ENCODE measurements at regions not wholly inside any gene's neighbourhood (a gene's known extent, or its start where the extent isn't known, plus 50 kb on each side); places are given as distances from the start of the nearest gene placed in this dataset.
"Not testable (repeated sequence)": the region's sequence is repeated elsewhere in the genome, so short reads cannot be mapped to it uniquely, and the experiment has no call there.

DNA sequence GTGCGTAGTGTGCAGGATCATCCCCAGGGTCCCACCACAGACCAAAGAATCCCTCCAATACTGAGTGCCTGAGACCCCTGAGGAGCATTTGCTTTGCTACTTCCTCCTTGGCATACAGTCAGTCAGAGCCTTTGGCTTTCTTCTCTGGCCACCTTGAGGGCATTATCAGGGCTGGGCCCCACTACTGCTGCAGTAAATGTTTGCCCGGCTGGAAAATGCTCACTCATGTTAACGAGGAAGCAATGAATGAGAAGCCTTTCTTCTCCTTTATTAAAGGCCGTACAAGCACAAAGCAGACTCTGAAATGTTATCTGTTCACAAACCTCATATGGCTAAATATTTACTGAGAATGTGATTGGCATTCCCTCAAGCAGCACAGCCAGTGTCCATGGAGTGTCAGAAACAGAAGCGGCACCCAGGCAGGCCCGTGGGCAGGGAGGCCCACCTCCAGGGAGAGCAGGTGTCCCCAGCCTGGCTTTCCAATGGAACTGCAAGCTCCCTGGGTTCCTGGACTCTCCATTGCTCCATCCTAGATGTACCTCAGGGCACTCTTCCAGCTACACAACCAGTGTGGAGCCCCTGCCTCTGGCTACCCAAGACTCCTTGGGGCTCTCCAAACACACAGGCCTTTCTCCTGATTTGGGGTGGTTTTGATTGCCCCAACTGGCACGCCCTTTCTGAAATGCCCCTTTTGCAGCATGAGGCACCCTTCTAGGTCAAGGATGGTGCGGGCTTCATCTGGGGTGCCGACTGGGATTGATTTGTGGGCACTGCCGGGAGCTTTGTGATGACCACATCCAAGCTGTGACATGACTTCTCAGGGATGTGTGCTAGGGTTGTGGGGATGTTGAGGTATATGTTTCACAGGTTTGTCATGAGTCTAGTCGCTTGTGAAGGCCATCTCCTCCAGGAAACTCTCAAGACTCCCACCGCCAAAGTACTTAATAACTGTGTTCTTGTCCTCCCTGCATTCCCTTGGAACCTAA lies 195.6 kb downstream of the FAM43A start:
- no peak for DNase-seq (ENCODE audit: low read depth, low spot score)

DNA sequence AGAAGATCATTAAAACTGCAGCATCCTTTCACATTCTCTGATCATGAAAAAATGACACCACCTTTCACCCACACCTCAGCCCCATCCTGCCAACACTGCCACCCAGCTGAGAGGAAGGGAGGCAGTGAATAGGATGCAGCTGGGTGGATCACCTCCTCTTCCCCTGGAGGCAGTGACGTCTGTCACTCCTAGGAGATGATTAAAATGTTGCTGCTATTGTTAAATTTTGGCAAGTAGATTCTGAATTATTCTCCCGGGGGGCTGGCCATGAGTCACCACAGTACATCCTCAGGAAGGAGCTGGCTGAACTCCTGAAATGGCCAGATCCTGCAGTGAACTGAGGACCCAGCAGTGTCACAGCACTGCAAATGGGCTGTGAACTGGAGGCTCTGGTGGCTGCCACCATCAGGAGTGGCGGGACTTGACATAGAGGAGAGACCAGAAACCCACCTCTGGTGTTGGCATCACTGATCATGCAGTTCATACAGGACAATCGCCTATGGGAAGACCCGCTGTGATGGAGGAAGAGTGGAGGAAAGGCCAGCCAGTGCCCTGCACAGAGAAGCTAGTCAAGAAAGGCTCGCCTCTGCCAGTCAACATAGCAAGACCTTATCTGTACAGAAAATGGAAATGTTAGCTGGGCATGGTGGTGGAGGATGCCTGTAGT lies 199.1 kb downstream of the FAM43A start:
- DNase-seq (ENCODE audit: low read depth, low spot score) = no peak

DNA sequence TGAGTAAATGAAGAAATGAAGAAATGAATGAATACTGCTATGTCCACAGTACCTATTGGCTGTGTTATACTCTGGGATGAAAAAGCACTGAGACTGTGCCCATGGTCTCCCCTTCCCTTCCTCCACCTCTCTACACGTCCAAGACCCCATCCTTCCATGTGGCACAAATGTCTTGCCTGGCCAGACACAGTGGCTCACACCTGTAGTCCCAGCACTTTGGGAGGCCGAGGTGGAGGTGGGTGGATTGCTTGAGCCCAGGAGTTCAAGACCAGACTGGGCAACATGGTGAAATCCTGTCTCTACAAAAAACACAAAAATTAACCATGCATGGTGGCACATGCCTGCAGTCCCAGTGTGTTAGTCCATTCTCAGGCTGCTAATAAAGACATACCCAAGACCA lies 200.1 kb downstream of the FAM43A start:
- no peak for DNase-seq (ENCODE audit: low read depth, low spot score)

DNA sequence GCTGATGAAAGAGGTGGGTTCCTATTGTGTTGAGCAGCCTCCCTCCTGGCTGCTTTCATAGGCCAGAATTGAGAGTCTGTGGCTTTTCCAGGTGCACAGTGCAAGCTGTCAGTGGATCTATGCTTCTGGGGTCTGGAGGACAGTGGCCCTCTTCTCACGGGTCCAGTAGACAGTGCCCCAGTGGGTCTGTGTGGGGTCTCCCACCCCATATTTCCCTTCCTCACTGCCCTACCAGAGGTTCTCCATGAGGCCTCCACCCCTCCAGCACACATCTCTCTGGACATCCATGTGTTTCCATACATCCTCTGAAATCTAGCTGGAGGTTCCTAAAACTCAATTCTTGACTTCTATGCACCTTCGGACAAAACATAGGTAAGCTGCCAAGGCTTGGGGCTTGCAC lies 201.2 kb downstream of the FAM43A start:
- DNase-seq (ENCODE audit: low read depth, low spot score) = no peak

DNA sequence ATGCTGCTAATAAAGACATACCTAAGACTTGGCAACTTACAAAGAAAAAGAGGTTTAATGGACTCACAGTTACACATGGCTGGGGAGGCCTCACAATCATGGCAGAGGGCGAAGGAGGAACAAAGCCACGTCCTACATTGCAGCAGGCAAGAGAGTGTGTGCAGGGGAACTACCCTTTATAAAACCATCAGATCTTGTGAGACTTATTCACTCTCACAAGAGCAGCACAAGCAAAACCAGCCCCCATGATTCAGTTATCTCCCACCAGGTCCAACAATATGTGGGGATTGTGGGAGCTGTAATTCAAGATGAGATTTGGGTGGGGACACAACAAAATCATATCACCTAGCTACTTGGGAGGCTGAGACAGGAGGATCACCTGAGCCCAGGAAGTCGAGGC lies 202.4 kb downstream of the FAM43A start:
- DNase-seq (ENCODE audit: low read depth, low spot score) = not testable (repeated sequence)

DNA sequence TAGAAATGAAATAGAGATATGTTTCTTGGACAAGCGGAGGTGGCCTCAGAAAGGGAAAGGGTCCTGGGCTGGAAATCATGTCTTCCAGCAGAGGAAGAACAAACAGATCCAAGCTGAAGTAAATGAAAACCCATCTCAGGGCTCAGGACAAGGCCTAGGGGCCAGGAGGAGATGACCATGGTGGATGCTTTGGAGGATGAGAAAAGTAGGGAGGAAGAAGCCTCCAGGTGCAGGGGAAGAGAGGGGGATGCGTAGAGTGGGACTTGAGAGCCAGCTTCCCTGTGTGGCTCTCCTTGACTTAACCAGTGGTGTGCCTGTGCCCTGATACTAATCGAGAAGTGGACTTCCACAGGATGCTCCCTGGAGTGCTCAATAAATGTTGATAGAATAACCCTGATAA lies 203.2 kb downstream of the FAM43A start:
- DNase-seq (ENCODE audit: low read depth, low spot score) = no peak

DNA sequence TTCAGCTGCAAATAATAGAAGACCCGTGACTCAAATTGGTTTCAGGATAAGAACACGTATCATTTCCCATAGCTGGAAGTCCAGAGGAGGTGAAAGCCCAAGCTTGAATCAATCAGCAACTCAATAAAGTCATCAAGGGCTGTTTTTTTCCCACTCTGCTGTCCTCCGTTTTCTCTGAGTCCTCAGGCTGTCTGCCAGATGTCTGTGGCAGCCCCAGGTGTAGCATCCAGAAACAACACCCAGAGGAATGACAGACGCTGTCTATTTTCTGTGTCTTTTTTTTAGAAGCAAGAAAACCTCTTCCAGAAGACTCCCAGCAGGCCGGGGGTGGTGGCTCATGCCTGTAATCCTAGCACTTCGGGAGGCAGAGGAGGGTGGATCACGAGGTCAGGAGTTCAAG lies 204.4 kb downstream of the FAM43A start:
- DNase-seq (ENCODE audit: low read depth, low spot score) = no peak

DNA sequence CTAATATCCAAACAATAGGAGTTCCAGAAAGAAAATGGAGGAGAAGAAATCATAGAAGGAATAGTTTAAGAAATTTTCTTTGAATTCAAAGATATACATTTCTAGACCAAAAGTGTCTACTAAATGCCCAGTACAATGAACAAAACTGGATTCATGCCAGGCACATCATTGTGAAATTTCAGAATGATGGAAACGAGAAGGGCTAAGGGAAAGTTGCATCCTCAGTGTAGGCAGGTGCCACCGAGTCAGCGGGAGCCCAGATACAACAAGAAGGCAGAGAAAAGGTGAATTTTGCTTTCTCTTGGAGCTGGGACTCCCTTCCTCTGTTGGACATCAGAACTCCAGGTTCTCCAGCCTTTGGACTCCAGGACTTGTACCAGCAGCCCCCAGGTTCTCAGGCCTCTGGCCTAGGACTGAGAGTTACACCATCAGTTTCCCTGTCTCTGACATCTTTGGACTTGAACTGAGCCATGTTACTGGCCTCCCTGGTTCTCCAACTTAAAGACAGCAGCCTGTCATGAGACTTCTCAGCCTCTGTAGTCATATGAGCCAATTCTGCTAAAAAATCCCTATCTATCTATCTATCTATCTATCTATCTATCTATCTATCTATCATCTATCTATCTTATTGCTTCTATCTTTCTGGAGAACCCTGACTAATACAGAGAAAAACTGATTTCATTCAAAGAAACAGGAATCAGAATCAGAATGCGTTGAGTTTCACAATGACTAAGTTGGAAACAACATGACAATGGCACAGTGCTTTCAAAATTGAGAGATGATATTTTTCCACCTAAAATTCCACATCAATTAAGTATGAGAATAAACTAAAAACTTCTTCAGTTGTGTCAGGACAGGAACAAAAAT lies 207.7 kb downstream of the FAM43A start:
- no peak for DNase-seq (ENCODE audit: low read depth, low spot score)

DNA sequence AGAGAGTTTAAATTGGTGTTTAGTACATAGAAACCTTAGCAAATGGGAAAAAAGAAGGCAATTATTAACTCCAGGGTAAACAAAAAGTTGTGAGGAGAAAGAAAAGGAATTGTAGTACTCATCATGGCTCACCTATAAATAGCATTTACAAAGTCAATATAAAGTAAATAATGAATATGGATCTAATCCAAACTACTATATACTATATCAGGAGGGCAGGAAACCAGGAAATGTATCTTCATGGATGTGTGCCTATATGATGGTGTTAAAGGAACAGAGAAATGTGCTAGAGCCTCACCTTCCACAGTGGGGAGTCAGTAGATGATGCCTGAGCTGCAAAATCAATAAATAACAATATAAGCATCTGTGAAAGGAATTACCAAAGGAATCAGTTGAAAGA lies 208.9 kb downstream of the FAM43A start:
- no peak for DNase-seq (ENCODE audit: low read depth, low spot score)

DNA sequence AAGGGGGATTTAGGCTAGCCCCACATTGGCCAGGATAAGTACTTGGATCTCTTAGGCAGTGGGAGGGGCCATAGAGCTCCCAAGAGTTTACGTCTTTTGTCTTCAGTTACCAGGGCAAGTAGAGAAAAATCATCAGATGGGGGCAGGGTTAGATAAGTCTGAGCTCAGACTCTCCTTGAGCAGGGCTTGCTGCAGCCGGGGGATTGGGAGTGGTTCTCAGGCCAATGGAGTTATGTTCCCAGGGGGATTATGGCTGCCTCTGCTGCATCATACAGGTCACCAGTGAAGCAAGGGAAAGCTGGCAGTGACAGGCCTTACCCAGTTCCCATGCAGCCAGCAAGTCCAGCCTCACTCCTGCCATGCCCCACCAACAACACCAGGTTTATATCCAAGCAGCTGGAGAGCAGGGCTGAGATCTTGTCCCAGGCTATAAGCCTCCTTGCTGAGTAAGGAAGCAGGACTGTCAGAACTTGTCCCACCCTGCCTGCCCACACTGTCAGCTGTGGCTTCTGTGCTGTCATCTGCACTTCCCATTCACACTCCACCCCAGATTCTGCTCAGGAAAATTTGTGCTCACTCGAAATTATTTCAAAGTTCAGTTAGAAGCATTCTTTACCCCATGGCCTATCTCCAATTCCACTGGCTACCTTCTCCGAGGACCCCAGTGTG lies 215.3 kb downstream of the FAM43A start:
- DNase-seq (ENCODE audit: low read depth, low spot score) = no peak

DNA sequence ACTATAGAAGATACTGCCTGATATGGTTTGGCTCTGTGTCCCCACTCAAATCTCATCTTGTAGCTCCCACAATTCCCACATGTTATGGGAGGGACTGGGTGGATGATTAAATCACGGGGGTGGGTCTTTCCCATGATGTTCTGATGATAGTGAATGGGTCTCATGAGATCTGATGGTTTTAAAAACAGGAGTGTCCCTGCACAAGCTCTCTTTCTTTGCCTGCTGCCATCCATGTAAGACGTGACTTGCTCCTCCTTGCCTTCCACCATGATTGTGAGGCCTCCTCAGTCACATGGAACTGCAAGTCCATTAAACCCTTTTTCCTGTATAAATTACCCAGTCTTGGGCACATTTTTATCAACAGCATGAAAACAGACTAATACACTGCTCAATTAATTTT lies 217.8 kb downstream of the FAM43A start:
- not testable (repeated sequence) for DNase-seq (ENCODE audit: low read depth, low spot score)

DNA sequence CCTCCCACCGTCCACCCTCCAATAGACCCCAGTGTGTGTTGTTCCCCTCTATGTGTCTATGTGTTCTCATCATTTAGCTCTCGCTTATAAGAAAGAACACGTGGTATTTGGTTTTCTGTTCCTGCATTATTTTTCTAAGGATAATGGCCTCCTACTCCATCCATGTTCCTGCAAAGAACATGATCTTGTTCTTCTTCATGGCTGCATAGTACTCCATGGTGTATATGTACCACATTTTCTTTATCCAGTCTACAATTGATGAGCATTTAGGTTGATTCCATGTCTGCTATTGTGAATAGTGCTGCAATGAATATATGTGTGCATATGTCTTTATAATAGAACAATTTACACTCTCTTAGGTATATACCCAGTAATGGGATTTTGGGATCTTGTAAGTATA lies 219.3 kb downstream of the FAM43A start:
- not testable (repeated sequence) for DNase-seq (ENCODE audit: low read depth, low spot score)

DNA sequence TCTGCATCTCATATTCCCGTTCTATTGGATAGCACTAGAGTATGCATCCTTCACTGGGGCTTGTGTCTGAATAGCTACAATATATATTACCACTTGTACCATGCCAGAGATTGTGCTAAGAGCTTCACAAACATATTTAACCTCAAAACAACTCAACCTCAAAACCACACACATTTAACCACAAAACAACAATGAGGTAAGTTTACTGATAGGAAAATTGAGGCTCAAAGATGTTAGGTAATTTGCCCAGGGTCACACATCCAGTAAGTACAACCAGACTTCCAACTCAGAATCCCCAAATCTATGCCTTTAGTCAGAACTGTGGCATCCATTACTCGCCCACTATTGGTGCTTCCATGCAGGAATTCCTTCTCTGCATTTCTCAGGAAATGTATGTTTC lies 220.0 kb downstream of the FAM43A start:
- DNase-seq (ENCODE audit: low read depth, low spot score) = no peak

DNA sequence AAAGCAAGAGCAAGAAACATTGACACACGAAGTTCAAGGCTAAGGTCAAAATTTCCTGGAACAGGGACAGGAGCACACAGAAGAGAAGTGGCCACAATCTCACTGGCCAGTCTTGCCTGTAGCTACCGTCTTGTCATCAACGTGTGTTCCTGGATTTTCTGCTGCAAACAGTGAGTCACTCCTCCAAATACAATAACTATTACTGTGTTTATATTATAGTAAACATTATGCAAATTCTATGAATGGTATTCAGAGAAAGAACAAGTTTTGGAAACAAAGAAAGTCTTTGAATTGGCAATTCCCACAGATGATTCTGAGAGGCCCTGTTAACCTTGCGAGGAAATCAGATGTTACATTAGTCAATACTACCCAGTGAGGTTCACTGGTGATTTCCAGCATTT lies 220.5 kb downstream of the FAM43A start:
- no peak for DNase-seq (ENCODE audit: low read depth, low spot score)

DNA sequence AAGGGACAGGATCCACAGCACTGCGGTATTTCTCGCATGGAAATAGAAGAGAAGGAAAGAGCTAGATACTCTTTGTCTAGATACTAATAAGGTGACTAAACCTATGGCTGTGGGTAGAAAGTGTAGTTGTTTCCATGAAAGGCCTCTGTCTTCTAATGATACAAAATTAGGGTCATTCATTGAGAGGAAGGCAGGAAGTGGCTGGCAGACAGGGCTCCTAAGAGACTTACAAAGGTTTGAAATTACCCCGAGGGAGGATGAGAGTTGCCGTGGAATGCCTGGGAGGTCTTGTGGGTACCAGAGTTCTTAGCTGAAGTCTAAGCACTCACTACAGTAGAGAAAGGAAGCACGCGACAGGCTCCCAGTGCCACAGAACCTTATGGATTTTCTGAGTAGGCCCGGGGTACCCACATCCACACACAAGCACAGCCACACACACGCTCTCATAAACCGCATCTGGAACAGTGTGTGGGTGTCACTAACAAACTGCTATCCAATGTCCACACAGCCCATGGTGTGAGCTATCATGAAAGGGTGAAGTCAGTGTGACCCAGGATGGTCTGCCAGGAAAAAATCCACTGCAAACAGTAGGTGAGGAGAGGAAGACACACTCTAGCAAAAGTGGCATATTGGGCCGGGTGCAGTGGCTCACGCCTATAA lies 221.4 kb downstream of the FAM43A start:
- no peak for DNase-seq (ENCODE audit: low read depth, low spot score)

DNA sequence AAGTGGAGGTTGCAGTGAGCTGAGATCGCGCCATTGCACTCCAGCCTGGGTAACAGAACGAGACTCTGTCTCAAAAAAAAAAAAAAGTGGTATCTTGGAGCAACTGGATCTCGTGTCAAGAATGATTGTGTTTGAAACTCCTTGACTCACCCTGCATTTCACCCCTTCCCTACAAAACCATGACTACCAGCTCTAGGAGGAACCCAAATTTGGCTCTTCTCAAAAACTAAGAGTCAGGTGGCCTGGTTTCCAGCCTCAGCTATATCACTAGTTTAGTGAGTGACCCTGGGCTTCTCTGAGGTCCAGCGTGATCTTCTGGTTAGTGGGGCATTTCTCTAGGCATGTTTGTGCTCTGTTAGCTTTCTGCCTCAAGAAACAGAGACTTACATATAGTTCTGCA lies 222.1 kb downstream of the FAM43A start:
- DNase-seq (ENCODE audit: low read depth, low spot score) = no peak

DNA sequence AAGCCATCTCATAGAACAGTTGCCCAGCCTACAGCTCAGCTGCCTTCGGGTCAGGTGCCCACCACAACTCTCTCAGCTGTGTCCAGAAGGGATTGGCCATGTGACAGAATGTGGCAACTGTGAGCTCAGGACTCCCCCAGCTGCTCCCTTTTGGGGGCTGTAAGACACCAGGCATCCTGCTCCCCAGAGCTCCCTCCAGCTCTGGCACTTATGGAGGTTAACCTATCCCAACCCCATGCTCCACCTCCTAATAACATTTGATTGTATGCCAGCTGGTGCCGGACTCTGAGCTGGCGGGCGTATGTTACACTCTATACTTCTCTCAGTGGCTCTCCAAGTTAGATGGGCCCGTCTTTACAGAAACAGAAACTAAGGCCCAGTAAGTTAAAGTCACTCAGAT lies 222.8 kb downstream of the FAM43A start:
- DNase-seq (ENCODE audit: low read depth, low spot score) = no peak

DNA sequence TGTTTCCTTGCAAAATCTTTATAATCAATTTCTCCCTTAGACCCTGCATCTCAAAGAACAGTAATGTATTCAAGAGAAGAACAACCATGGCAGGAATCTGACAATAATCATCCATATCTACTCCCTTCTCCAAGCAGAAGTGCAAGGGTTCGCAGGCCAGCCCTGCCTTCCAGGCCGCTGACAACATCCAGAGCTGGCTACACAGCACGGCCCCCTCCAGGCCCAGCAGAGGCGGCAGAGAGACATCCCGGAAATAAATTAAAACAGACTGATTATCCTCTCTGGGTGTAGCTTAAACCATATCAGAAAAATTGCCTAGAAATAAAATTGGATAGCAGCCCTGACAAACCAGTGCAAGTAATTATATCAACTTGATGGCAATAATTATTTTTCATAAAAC lies 223.3 kb downstream of the FAM43A start:
- no peak for DNase-seq (ENCODE audit: low read depth, low spot score)

DNA sequence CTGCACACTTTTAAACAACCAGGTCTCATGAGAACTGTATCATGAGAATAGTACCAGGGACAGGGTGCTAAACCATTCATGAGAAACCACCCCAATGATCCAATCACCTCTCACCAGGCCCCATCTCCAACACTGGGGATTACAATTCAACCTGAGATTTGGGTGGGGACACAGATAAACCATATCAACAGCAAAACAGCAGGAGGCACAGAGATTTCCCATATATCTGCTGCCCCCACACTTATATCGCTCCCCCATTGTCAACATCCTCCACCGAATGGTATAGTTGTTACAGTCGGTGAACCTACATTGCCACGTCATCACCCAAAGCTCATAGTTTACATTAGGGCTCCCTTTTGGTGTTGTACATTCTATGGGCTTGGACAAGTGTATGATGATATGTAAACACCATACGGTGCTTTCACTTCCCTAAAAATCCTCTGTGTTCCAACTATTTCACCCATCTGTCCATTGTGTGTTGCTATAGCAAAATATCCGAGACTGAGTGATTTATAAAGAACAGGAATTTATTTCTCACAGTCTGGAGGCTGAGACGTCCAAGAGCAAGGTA lies 224.8 kb downstream of the FAM43A start:
- no peak for DNase-seq (ENCODE audit: low read depth, low spot score)

DNA sequence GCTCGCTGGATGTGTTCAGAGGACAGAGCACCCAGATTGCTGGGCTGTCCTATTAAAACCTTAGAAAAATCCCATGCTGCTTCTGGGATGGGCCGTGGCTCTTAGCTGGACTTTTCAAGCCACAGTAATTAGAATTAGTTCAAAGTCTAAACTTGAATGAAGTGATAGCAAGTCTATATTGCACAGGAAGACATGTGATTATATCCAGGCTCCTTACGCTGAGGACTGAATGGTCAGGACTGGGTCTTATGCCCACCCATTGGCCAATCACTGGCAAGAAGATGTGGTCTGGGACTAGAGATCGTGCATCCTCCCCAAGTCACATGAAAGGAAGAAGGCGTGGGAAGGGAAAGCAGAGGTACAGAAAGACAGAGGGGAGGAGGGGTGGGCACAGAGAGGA lies 227.6 kb downstream of the FAM43A start:
- DNase-seq (ENCODE audit: low read depth, low spot score) = no peak

DNA sequence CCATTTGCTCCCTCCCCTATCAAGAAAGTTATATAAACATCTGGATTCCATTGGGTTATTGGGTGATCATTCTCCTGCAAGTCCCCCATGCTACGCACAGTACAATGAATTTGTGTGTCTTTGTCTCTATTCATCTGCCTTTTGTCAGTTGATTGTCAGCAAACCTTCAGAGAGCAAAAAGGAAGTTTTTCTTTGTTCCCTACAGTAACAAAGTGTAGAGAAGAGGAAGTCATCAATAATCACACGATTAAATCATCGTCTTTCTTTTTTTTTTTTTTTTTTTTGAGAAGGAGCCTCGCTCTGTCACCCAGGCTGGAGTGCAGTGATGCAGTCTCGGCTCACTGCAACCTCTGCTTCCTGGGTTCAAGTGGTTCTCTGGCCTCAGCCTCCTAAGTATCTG lies 239.2 kb downstream of the FAM43A start:
- DNase-seq (ENCODE audit: low read depth, low spot score) = not testable (repeated sequence)

Measured in smooth muscle cell of the brain vasculature (primary cell).